NB4 (cell line): ENCODE measurements at regions not wholly inside any gene's neighbourhood (a gene's known extent, or its start where the extent isn't known, plus 50 kb on each side); places are given as distances from the start of the nearest gene placed in this dataset.

Experiments
- DNase-seq: peaks from one replicate; pipeline ENCODE4 v3.0.0; 2010; ENCODE audit warnings: low read depth
- H3K4me3 ChIP-seq: one replicate; pipeline ENCODE4 v1.5.1; 2011; ENCODE audit warnings: mild to moderate bottlenecking, low read depth, low read length, moderate library complexity
- CTCF ChIP-seq: IDR thresholded peaks from one replicate; pipeline ENCODE4 v1.5.1; 2012; ENCODE audit warnings: low read depth, low read length
- MYC ChIP-seq: IDR thresholded peaks from 2 replicates; pipeline ENCODE4 v1.6.1; 2011; ENCODE audit warnings: low read depth, low read length
- POLR2A ChIP-seq: IDR thresholded peaks from 2 replicates; pipeline ENCODE4 v1.6.1; 2011; ENCODE audit warnings: mild to moderate bottlenecking; ENCODE audit not compliant: insufficient read length; ENCODE audit errors: extremely low read depth
- TF ChIP-seq, protein P1 (sequence below): IDR thresholded peaks from 2 replicates; pipeline ENCODE4 v1.6.1; 2011; ENCODE audit warnings: low read depth, low read length

DNA sequence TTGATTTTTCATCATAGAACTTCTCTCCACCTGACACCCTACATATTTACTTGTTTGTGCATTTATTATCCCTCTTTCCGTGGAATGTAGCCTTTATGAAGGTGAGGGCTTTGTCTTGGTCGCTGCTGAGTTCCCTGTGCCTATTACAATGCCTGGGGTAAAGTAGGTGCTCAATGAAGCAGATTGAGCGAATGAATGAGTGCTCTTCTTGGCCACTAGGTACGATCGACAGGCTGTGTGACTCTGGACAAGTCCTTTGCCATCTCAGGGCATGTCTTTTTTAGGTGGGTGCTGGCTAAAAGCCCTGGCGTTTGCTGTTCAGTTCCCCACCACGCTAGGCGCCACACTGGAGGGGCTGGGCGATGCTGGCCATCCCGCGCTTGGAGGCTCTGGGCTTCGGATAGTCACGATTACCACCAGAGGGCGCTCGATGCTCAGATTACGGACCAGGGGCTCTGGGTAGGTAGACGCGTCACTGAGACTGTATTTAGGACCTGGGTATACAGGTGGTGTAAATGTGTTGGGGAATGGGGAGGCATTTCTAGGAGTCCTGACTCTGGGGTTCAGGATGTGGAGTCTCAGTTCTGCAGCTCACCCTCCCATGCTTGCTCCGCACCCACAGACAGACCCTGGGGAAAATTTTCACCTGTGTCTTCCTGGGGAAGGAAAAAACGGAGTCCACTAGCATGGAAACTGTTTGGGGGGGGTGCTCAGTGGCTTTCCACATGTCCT is 71.0 kb upstream of the CSF3R start:
- DNase-seq, result peak; percentile 73
- TF ChIP-seq CTCF, result peak; percentile 73
- TF ChIP-seq, protein P1, sequence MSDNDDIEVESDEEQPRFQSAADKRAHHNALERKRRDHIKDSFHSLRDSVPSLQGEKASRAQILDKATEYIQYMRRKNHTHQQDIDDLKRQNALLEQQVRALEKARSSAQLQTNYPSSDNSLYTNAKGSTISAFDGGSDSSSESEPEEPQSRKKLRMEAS, result no peak
- TF ChIP-seq POLR2A, result no peak
- TF ChIP-seq MYC, result peak; percentile 34; the same call in 1 of the 2 replicates
- no peak overlapping the region for H3K4me3 ChIP-seq

GRCh38 chr1:36542962-36543515 is 60.3 kb upstream of the CSF3R start:
- DNase-seq, result peak; percentile 23
- H3K4me3 ChIP-seq, result no peak overlapping the region
- TF ChIP-seq CTCF (peak; percentile 37), POLR2A (no peak)

DNA sequence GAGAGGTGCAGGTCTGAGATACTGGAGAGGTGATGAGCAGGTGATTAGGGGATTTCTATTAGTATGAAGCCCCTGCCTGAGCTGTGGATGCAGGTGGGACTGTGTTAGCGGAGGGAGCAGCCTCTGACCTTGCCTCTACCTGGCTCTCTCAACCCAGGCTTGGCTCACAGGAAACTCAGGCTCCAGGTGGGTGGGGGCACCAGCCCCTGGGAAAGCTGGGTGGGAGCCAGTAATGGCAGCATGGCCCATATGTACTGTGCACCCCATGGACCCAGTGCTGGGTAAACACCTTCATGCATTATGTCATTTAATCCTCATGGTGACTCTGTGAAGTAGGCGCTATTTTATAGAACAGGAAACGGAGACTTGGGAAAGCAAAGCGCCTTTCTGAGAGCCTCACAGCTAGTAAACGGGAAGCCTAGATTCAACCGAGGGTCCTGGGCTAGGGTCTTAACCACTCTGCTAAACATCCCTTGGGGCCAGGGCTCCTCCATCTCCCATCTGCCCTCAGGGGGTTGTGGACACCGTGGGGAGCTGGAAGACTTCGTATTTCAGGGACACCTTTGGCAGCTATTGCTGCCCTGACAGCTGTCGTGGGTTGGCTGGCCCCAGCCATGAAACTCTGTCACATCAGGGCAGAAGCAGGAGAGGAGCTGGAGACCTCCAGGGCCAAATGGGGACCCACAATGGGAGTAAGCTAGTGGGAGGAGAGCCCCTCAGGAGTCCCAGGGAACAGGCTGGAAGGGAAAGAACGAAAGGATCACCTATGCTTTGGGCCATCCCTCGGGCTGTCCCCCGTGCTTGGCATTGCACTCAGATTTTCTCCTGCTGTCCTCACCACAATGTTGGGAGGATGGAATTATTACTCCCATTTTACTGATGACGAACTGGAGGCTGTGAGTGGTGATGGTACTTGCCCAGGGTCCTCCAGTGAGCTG is 59.6 kb upstream of the CSF3R start:
- no peak overlapping the region for H3K4me3 ChIP-seq
- no peak for TF ChIP-seq CTCF
- TF ChIP-seq MYC, result no peak
- TF ChIP-seq, protein P1, result no peak
- no peak for TF ChIP-seq POLR2A
- no peak for DNase-seq

DNA sequence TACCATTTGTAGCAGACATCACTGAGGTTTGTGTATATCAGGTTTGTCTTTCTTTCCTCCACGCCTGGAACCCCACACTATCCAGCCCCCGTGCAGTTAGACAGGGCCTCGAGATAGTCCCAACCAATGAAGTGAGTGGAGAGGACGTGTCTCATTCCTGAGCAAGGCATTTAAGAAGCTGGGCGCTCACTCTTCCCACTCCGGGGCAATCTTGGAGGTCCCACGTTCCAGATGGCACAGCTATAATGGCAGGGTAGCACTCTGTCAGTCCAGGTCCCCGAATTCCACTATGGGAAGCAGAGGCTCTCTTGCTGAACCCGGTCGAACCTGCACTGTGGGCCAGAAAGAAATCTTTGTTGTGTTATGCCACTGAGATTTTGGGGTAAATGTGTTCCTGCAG is 57.3 kb upstream of the CSF3R start:
- no peak for DNase-seq
- H3K4me3 ChIP-seq, result no peak overlapping the region
- TF ChIP-seq CTCF, result no peak
- TF ChIP-seq, protein P1, result no peak
- no peak for TF ChIP-seq POLR2A
- TF ChIP-seq MYC, result no peak

- TF ChIP-seq POLR2A, result no peak
- TF ChIP-seq CTCF, result no peak
- TF ChIP-seq MYC, result no peak
- TF ChIP-seq, protein P1, result no peak
- H3K4me3 ChIP-seq, result no peak overlapping the region
- DNase-seq, result no peak
These were observed 56.8 kb upstream of the CSF3R start for GRCh38 chr1:36539526-36539925.

GRCh38 chr1:36537991-36538390 is 55.3 kb upstream of the CSF3R start:
- TF ChIP-seq MYC (no peak), CTCF (no peak), POLR2A (no peak)
- TF ChIP-seq, protein P1, result no peak
- no peak overlapping the region for H3K4me3 ChIP-seq
- DNase-seq, result no peak
